B cell (primary cell): ENCODE measurements at regions not wholly inside any gene's neighbourhood (a gene's known extent, or its start where the extent isn't known, plus 50 kb on each side); places are given as distances from the start of the nearest gene placed in this dataset.

Source experiments
- EZH2 ChIP-seq: IDR thresholded peaks from 2 replicates; pipeline ENCODE4 v1.6.1; 2012; ENCODE audit warnings: borderline replicate concordance, low read depth, mild to moderate bottlenecking, moderate library complexity, low read length; ENCODE audit not compliant: insufficient read depth, poor library complexity, severe bottlenecking
- TF ChIP-seq, protein P1 (sequence below): fragments of 200-600 bp; IDR thresholded peaks from one replicate; pipeline ENCODE4 v1.8.0; 2022; ENCODE audit warnings: antibody characterized with exemption, mild to moderate bottlenecking

DNA sequence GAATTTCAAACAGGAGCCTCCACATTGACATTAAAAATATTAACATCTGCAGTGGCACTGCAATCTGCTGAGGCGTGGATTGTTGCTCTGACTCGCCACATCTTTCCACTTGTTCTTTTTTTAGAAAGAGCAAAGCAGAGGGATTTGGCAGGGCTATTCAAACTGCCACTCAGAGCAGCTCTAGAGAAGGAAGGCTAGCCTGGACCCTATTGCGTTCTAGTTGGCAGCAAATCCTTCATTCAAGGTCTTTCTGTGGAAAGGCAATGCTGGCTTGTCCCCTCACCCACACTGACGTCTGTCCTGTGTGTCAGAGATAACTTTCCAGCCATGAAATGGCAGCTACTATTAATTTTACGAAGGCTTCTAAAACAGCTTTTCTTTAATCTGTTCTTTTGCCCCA is 483.2 kb upstream of the SGO1 start:
- no peak for TF ChIP-seq EZH2
- TF ChIP-seq, protein P1, sequence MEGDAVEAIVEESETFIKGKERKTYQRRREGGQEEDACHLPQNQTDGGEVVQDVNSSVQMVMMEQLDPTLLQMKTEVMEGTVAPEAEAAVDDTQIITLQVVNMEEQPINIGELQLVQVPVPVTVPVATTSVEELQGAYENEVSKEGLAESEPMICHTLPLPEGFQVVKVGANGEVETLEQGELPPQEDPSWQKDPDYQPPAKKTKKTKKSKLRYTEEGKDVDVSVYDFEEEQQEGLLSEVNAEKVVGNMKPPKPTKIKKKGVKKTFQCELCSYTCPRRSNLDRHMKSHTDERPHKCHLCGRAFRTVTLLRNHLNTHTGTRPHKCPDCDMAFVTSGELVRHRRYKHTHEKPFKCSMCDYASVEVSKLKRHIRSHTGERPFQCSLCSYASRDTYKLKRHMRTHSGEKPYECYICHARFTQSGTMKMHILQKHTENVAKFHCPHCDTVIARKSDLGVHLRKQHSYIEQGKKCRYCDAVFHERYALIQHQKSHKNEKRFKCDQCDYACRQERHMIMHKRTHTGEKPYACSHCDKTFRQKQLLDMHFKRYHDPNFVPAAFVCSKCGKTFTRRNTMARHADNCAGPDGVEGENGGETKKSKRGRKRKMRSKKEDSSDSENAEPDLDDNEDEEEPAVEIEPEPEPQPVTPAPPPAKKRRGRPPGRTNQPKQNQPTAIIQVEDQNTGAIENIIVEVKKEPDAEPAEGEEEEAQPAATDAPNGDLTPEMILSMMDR: no peak
